ENCODE measurements at regions not wholly inside any gene's neighbourhood (a gene's known extent, or its start where the extent isn't known, plus 50 kb on each side); places are given as distances from the start of the nearest gene placed in this dataset.
"Not testable (repeated sequence)": the region's sequence is repeated elsewhere in the genome, so short reads cannot be mapped to it uniquely, and the experiment has no call there.

DNA sequence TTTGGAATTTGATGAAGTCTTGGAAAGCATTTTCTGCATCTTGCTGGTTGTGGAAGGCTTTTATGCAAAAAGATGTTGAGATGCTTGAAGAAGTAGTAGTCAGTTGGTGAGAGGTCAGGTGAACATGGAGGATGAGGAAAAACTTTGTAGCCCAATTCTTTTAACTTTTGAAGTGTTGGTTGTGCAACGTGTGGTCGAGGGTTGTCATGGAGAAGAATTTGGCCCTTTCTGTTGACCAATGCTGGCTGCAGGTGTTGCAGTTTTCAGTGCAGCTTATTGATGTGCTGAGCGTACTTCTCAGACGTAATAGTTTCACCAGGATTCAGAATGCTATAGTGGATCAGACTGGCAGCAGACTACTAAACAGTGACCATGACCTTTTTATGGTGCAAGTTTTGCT, 508.4 kb upstream of the MAP2 start:
- no peaks in the 10 kb centered on the region for H3K9me3 ChIP-seq (ENCODE audit: control insufficient read depth, low read length)
- no peak overlapping the region for H3K4me3 ChIP-seq (ENCODE audit: insufficient read depth, low read depth, low read length)
- no peaks in the 10 kb centered on the region for H3K4me1 ChIP-seq (ENCODE audit: control insufficient read depth, insufficient read depth, low read length)
- H3K27me3 ChIP-seq (ENCODE audit: control insufficient read depth, insufficient read depth, low read length, poor library complexity, severe bottlenecking): no peaks in the 10 kb centered on the region
- H3K27ac ChIP-seq (ENCODE audit: insufficient read depth, low read depth, low read length, poor library complexity, severe bottlenecking): no peak overlapping the region
- H3K36me3 ChIP-seq (ENCODE audit: control insufficient read depth, insufficient read depth, low read length): no peaks in the 10 kb centered on the region
- WGBS, 2 experiments: 93 to 94% methylated on average over 4 of the region's 4 CpGs

DNA sequence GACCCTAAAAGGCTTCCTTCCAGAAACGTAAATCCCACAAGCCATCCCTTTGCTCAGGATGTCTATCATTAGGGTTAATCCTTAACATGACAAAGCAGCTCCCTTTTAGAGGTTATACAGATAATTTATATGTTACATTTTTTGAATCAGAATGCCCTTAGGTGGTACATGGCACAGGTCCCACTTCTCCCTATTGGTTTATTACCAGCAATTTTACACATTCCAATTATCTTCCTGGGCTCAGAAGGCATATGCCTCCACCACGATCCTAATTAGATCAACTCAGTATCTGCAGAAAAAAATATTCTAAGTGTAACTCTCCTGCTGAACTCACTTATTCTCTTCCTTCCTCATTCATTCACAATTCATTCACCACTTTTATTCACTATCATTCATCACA, 507.0 kb upstream of the MAP2 start:
- 84 to 95% methylated on average over 1 to 2 of the region's 2 CpGs for WGBS, 2 experiments
- Histone ChIP-seq H3K9me3 (ENCODE audit: control insufficient read depth, low read length) (no peaks in the 10 kb centered on the region), H3K27ac (ENCODE audit: insufficient read depth, low read depth, low read length, poor library complexity, severe bottlenecking) (no peak overlapping the region), H3K27me3 (ENCODE audit: control insufficient read depth, insufficient read depth, low read length, poor library complexity, severe bottlenecking) (no peaks in the 10 kb centered on the region), H3K36me3 (ENCODE audit: control insufficient read depth, insufficient read depth, low read length) (no peaks in the 10 kb centered on the region), H3K4me3 (ENCODE audit: insufficient read depth, low read depth, low read length) (no peak overlapping the region), H3K4me1 (ENCODE audit: control insufficient read depth, insufficient read depth, low read length) (no peaks in the 10 kb centered on the region)

DNA sequence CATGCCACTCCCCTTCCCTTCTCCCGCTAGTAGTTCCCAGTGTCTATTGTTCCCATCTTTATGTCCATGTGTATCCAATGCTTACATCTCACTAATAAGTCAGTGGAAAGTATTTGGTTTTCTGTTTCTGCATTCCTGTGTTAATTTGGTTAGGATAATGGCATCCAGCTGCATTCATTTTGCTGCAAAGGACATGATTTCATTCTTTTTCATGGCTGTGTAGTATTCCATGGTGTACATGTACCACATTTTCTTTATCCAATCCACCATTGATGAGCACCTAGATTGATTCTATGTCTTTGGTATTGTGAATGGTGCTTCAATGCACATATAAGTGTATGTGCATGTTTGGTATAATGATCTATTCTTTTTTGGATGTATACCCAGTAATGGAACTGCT, 502.5 kb upstream of the MAP2 start:
- not testable (repeated sequence) for H3K27me3 ChIP-seq (ENCODE audit: control insufficient read depth, insufficient read depth, low read length, poor library complexity, severe bottlenecking); H3K4me3 ChIP-seq (ENCODE audit: insufficient read depth, low read depth, low read length); H3K4me1 ChIP-seq (ENCODE audit: control insufficient read depth, insufficient read depth, low read length); H3K36me3 ChIP-seq (ENCODE audit: control insufficient read depth, insufficient read depth, low read length); H3K9me3 ChIP-seq (ENCODE audit: control insufficient read depth, low read length); H3K27ac ChIP-seq (ENCODE audit: insufficient read depth, low read depth, low read length, poor library complexity, severe bottlenecking)
- WGBS, 2 experiments: 100% methylated on average over 1 of the region's 1 CpG

DNA sequence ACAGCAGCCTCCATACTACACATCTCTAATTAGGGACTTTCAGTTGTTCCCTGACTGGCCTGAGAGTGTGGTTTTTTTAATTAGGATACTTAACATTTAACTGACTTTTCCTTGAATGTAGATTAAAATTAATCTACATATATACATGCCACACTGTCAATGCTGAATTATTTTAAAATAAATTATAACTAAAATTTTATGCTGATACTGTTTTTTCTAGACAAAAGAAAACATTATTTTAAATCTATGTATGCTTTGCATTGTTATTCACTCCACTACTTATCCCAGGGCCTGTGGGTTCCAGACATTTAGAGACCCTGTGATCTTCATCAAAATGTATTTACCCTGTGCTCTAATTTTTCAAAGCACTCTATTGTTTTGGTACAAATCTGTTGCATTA, 496.0 kb upstream of the MAP2 start:
- Histone ChIP-seq H3K4me1 (ENCODE audit: control insufficient read depth, insufficient read depth, low read length) (no peaks in the 10 kb centered on the region), H3K27me3 (ENCODE audit: control insufficient read depth, insufficient read depth, low read length, poor library complexity, severe bottlenecking) (no peaks in the 10 kb centered on the region), H3K9me3 (ENCODE audit: control insufficient read depth, low read length) (no peaks in the 10 kb centered on the region), H3K27ac (ENCODE audit: insufficient read depth, low read depth, low read length, poor library complexity, severe bottlenecking) (no peak overlapping the region), H3K36me3 (ENCODE audit: control insufficient read depth, insufficient read depth, low read length) (no peaks in the 10 kb centered on the region), H3K4me3 (ENCODE audit: insufficient read depth, low read depth, low read length) (no peak overlapping the region)

DNA sequence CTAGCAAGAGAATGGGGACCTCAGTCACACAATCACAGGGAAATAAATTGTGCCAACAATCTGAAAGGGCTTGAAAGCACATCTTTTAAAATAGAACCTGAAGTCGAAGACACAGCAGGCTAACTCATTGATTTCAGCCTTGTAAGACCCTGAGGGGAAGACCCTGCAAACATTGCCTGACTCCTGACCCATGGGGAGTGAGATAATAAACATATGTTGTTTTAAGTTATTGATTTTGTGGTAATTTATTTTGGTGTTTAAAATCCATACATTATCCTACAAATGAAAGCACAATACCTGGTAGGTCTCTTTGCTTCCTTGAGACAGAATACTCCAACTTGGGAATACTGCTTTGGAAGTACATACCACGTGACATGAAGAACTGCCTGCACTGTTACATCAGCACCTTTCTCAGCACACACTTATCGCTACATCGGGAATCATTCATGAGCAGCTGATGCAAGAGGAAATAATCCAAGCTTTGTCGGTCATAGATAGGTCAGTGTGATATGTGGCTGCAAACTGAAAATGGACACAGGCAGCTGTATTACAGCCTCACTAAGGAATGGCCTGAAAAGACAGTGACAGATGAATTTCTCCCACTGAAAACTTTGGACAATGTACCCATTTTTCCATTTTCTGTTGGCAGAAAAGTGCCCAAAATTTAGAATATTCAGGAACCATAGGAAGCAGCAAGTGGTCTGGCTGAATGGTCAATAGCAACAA, 494.5 kb upstream of the MAP2 start:
- H3K4me3 ChIP-seq (ENCODE audit: insufficient read depth, low read depth, low read length): no peak overlapping the region
- H3K9me3 ChIP-seq (ENCODE audit: control insufficient read depth, low read length): no peaks in the 10 kb centered on the region
- H3K27ac ChIP-seq (ENCODE audit: insufficient read depth, low read depth, low read length, poor library complexity, severe bottlenecking): no peak overlapping the region
- H3K36me3 ChIP-seq (ENCODE audit: control insufficient read depth, insufficient read depth, low read length): no peaks in the 10 kb centered on the region
- 96% methylated on average over 5 of the region's 5 CpGs for WGBS, 2 experiments
- H3K27me3 ChIP-seq (ENCODE audit: control insufficient read depth, insufficient read depth, low read length, poor library complexity, severe bottlenecking): no peaks in the 10 kb centered on the region
- H3K4me1 ChIP-seq (ENCODE audit: control insufficient read depth, insufficient read depth, low read length): no peaks in the 10 kb centered on the region

DNA sequence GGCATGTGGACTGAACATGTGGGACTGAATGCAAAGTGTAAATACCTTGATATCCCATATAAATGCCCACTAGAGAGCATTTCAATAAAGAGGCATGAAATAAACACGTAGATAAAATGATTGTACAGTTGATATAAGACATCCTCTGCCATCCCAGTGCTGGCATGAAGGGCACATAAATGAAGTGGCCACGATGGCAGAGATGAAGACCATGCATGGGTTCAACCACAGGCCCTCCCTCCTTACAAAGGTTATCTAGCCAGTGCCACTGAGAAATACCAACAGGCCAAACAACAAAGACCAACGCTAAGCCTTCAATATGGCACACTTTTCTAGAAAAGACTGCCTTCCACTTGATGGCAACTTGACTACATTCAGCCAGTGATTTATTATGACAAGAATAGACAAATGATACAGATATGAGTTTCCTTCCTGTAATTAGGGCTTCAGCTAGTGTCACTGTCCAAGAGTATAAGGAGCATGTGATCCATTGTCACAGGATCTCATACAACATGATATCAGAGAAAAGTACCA, 493.9 kb upstream of the MAP2 start:
- no peaks in the 10 kb centered on the region for H3K4me1 ChIP-seq (ENCODE audit: control insufficient read depth, insufficient read depth, low read length)
- H3K27ac ChIP-seq (ENCODE audit: insufficient read depth, low read depth, low read length, poor library complexity, severe bottlenecking): no peak overlapping the region
- no peaks in the 10 kb centered on the region for H3K27me3 ChIP-seq (ENCODE audit: control insufficient read depth, insufficient read depth, low read length, poor library complexity, severe bottlenecking)
- no peak overlapping the region for H3K4me3 ChIP-seq (ENCODE audit: insufficient read depth, low read depth, low read length)
- WGBS, 2 experiments: 97 to 98% methylated on average over 3 of the region's 3 CpGs
- no peaks in the 10 kb centered on the region for H3K36me3 ChIP-seq (ENCODE audit: control insufficient read depth, insufficient read depth, low read length)
- H3K9me3 ChIP-seq (ENCODE audit: control insufficient read depth, low read length): no peaks in the 10 kb centered on the region

DNA sequence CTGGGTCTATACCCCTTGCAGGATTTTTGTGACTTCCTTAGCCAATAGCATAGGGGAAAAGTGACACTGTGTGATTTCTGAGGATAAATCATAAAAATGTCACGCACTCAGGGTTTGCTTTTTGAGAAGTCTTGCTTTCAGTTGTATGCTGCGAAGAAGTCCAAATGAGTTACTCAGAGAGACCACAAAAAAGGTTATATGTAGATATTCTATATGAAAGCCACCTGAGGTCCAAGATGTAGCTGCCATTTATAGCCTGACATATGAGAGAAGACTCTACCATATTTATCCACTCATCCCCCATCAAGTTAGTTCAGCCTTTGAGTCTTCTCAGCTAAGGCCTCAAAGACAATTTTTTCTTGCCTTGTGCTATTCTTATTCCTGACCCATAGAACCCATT, 488.3 kb upstream of the MAP2 start:
- Histone ChIP-seq H3K9me3 (ENCODE audit: control insufficient read depth, low read length) (no peaks in the 10 kb centered on the region), H3K27me3 (ENCODE audit: control insufficient read depth, insufficient read depth, low read length, poor library complexity, severe bottlenecking) (no peaks in the 10 kb centered on the region), H3K27ac (ENCODE audit: insufficient read depth, low read depth, low read length, poor library complexity, severe bottlenecking) (no peak overlapping the region), H3K4me1 (ENCODE audit: control insufficient read depth, insufficient read depth, low read length) (no peaks in the 10 kb centered on the region), H3K36me3 (ENCODE audit: control insufficient read depth, insufficient read depth, low read length) (no peaks in the 10 kb centered on the region), H3K4me3 (ENCODE audit: insufficient read depth, low read depth, low read length) (no peak overlapping the region)
- WGBS, 2 experiments: 90 to 98% methylated on average over 2 of the region's 2 CpGs

DNA sequence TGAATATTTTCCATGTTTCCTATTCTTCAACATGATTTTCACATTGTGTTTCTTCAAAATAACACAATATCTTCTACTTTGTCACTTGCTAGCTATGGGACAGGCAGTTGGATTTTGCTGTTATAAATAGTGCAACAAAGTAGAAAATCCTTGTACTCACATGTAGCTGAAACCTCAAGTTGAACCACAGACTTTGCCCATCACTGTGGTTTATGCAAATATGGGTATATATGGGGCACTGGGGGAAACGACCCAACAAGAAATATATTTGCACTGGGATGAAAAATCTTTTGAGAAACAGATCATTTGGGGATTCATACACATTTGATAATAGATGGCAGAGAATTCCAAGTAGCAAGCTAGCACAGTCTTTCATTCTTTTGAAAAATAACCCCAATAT, 486.3 kb upstream of the MAP2 start:
- WGBS, 2 experiments: 86 to 87% methylated on average over 1 of the region's 1 CpG
- Histone ChIP-seq H3K4me3 (ENCODE audit: insufficient read depth, low read depth, low read length) (no peak overlapping the region), H3K27ac (ENCODE audit: insufficient read depth, low read depth, low read length, poor library complexity, severe bottlenecking) (no peak overlapping the region), H3K4me1 (ENCODE audit: control insufficient read depth, insufficient read depth, low read length) (no peaks in the 10 kb centered on the region), H3K36me3 (ENCODE audit: control insufficient read depth, insufficient read depth, low read length) (no peaks in the 10 kb centered on the region), H3K9me3 (ENCODE audit: control insufficient read depth, low read length) (no peaks in the 10 kb centered on the region), H3K27me3 (ENCODE audit: control insufficient read depth, insufficient read depth, low read length, poor library complexity, severe bottlenecking) (no peaks in the 10 kb centered on the region)

DNA sequence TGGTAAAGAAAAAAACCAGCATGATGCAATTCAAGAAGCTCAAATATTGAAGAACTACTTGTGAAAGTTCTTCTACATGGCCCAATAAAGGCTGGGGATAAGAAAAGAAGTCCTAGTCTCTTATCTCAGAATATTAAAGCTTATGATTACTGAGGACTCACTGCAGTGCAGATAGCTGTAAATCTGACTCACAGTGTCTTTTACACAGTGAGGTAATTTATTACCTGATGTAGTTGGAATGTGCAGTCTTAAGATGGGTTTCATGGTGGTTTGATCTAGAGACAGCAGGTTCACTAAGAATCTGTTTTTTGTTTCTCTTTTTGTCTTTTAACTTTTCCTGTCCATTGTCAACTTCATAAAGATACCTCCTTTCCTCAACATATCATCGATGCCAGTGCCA, 484.0 kb upstream of the MAP2 start:
- Histone ChIP-seq H3K27ac (ENCODE audit: insufficient read depth, low read depth, low read length, poor library complexity, severe bottlenecking) (no peak overlapping the region), H3K4me1 (ENCODE audit: control insufficient read depth, insufficient read depth, low read length) (no peaks in the 10 kb centered on the region), H3K4me3 (ENCODE audit: insufficient read depth, low read depth, low read length) (no peak overlapping the region), H3K36me3 (ENCODE audit: control insufficient read depth, insufficient read depth, low read length) (no peaks in the 10 kb centered on the region), H3K9me3 (ENCODE audit: control insufficient read depth, low read length) (no peaks in the 10 kb centered on the region), H3K27me3 (ENCODE audit: control insufficient read depth, insufficient read depth, low read length, poor library complexity, severe bottlenecking) (no peaks in the 10 kb centered on the region)
- WGBS, 2 experiments: 95 to 97% methylated on average over 1 of the region's 1 CpG

DNA sequence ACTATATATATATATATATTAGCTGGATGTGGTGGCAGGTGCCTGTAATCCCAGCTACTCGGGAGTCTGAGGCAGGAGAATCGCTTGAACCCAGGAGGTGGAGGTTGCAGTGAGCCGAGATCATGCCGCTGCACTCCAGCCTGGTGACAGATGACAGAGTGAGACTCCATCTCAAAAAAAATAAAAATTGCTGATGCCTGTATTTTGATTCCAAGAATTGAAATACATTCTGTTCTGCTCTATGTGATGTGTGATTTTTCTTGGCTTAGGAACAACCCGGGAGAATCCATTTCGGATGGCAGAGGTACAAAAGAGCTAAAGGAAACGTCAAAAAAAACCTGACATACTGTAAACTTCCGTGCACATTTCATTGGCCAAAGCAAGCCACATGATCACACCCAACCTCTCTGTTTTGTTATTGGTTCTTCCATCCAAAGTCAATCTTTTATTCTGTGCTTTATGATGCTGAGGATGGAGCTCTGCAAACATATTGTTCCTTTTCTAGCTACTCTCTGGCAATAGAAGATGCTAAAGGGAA, 478.1 kb upstream of the MAP2 start:
- no peak overlapping the region for H3K27ac ChIP-seq (ENCODE audit: insufficient read depth, low read depth, low read length, poor library complexity, severe bottlenecking)
- 81 to 82% methylated on average over 8 of the region's 8 CpGs for WGBS, 2 experiments

More for the DNA sequence above, 478.1 kb upstream of the MAP2 start:
- no peak overlapping the region for H3K4me3 ChIP-seq (ENCODE audit: insufficient read depth, low read depth, low read length)
- no peaks in the 10 kb centered on the region for H3K4me1 ChIP-seq (ENCODE audit: control insufficient read depth, insufficient read depth, low read length)
- H3K36me3 ChIP-seq (ENCODE audit: control insufficient read depth, insufficient read depth, low read length): no peaks in the 10 kb centered on the region
- H3K9me3 ChIP-seq (ENCODE audit: control insufficient read depth, low read length): no peaks in the 10 kb centered on the region
- no peaks in the 10 kb centered on the region for H3K27me3 ChIP-seq (ENCODE audit: control insufficient read depth, insufficient read depth, low read length, poor library complexity, severe bottlenecking)
